Right hindlimb (tissue), 1 donor: ENCODE measurements at regions not wholly inside any gene's neighbourhood (a gene's known extent, or its start where the extent isn't known, plus 50 kb on each side); places are given as distances from the start of the nearest gene placed in this dataset.

Source experiments
- DNase-seq: peaks from one replicate; pipeline ENCODE4 v3.0.0-alpha.2; 2018

- no peak for DNase-seq
Observed at GRCh38 chr2:222146488-222146887, 152.3 kb downstream of the PAX3 start.

- DNase-seq = no peak
Observed at GRCh38 chr2:222142027-222142426, 156.8 kb downstream of the PAX3 start.

- no peak for DNase-seq
Observed at GRCh38 chr2:222136106-222136630, 162.6 kb downstream of the PAX3 start.

- no peak for DNase-seq
Observed at GRCh38 chr2:222134654-222135053, 164.1 kb downstream of the PAX3 start.

GRCh38 chr2:222133897-222134296, 164.9 kb downstream of the PAX3 start:
- no peak for DNase-seq

GRCh38 chr2:222130855-222131254, 167.9 kb downstream of the PAX3 start:
- no peak for DNase-seq

- no peak for DNase-seq
Observed at GRCh38 chr2:222127660-222128059, 171.1 kb downstream of the PAX3 start.

GRCh38 chr2:222120933-222121332, 177.9 kb downstream of the PAX3 start:
- DNase-seq = no peak

GRCh38 chr2:222115296-222115695, 183.5 kb downstream of the PAX3 start:
- no peak for DNase-seq

- no peak for DNase-seq
Observed at GRCh38 chr2:222108957-222109585, 189.7 kb downstream of the PAX3 start.

- no peak for DNase-seq
Observed at GRCh38 chr2:222108497-222108896, 190.3 kb downstream of the PAX3 start.

GRCh38 chr2:222105046-222105445, 193.8 kb downstream of the PAX3 start:
- DNase-seq = no peak

- no peak for DNase-seq
Observed at GRCh38 chr2:222102575-222103349, 196.0 kb downstream of the PAX3 start.

- no peak for DNase-seq
Observed at GRCh38 chr2:222100704-222101699, 197.8 kb downstream of the PAX3 start.

GRCh38 chr2:222088561-222088960, 210.2 kb downstream of the PAX3 start:
- DNase-seq = no peak

- DNase-seq = no peak
Observed at GRCh38 chr2:222087998-222088397, 210.8 kb downstream of the PAX3 start.

GRCh38 chr2:222082201-222082600, 216.6 kb downstream of the PAX3 start:
- no peak for DNase-seq

- no peak for DNase-seq
Observed at GRCh38 chr2:222080141-222080540, 218.7 kb downstream of the PAX3 start.

- no peak for DNase-seq
Observed at GRCh38 chr2:222076973-222077690, 221.7 kb downstream of the PAX3 start.

GRCh38 chr2:222074674-222075073, 224.1 kb downstream of the PAX3 start:
- DNase-seq = no peak

GRCh38 chr2:222071911-222072310, 226.9 kb downstream of the PAX3 start:
- DNase-seq = no peak

- DNase-seq = no peak
Observed at GRCh38 chr2:222064286-222064685, 234.5 kb downstream of the PAX3 start.
